WTC11 (cell line): ENCODE measurements at regions not wholly inside any gene's neighbourhood (a gene's known extent, or its start where the extent isn't known, plus 50 kb on each side); places are given as distances from the start of the nearest gene placed in this dataset.

Experiments
- ATAC-seq: fragments of 200-7000 bp; cut with Tn5 transposase; 2 replicates; pipeline ENCODE4 v1.10.0; 2021; ENCODE audit warnings: mild to moderate bottlenecking, moderate library complexity
- CTCF ChIA-PET: fragments of 300-600 bp; sonication (Branson Sonifier 250); formaldehyde crosslinking; loops from one replicate; lab custom pipeline; 2021; ENCODE audit warnings: antibody characterized with exemption; lab: Charles Lee
- POLR2A ChIA-PET: fragments of 350-600 bp; sonication (Branson Sonifier 250); formaldehyde crosslinking; loops from one replicate; lab custom pipeline; 2021; ENCODE audit warnings: antibody characterized with exemption; lab: Charles Lee
- DNase-seq: peaks from one replicate; pipeline ENCODE4 v3.0.0; 2021; ENCODE audit warnings: low spot score
- H3K27ac Mint-ChIP-seq: 2 replicates; pipeline ENCODE4 v1.8.0; 2021; ENCODE audit warnings: mixed read lengths
- H3K27me3 Mint-ChIP-seq: 2 replicates; pipeline ENCODE4 v1.8.0; 2021; ENCODE audit warnings: low read depth, mild to moderate bottlenecking, moderate library complexity, mixed read lengths
- H3K36me3 Mint-ChIP-seq: 2 replicates; pipeline ENCODE4 v1.8.0; 2021; ENCODE audit warnings: mixed read lengths
- H3K4me1 Mint-ChIP-seq: 2 replicates; pipeline ENCODE4 v1.8.0; 2022; ENCODE audit warnings: mixed read lengths
- H3K4me3 Mint-ChIP-seq: 2 replicates; pipeline ENCODE4 v1.8.0; 2021; ENCODE audit warnings: mild to moderate bottlenecking, moderate library complexity, mixed read lengths
- H3K9me3 Mint-ChIP-seq: 2 replicates; pipeline ENCODE4 v1.8.0; 2021; ENCODE audit warnings: mixed read lengths
- FOXP1 ChIP-seq: sonication (generic); formaldehyde crosslinking; IDR thresholded peaks from 2 replicates; pipeline ENCODE4 v1.8.0; 2022; ENCODE audit warnings: missing genetic modification reagents, mild to moderate bottlenecking, moderate library complexity, borderline replicate concordance
- KAT7 ChIP-seq: sonication (generic); formaldehyde crosslinking; IDR thresholded peaks from 2 replicates; pipeline ENCODE4 v1.8.1; 2023; ENCODE audit warnings: missing genetic modification reagents, mild to moderate bottlenecking, borderline replicate concordance
- MXD4 ChIP-seq: fragments of 250-450 bp; sonication (Bioruptor Pico); IDR thresholded peaks from 2 replicates; pipeline ENCODE4 v1.8.0; 2021; ENCODE audit warnings: mild to moderate bottlenecking, moderate library complexity, borderline replicate concordance
- MYBL2 ChIP-seq: sonication (generic); formaldehyde crosslinking; IDR thresholded peaks from 2 replicates; pipeline ENCODE4 v1.8.1; 2023; ENCODE audit warnings: mild to moderate bottlenecking, moderate library complexity, missing genetic modification reagents
- NFYB ChIP-seq: sonication (generic); formaldehyde crosslinking; conservative IDR thresholded peaks from 2 replicates; pipeline ENCODE4 v1.8.0; 2022; ENCODE audit warnings: low read depth, missing genetic modification reagents
- NR1H2 ChIP-seq: sonication (generic); formaldehyde crosslinking; IDR thresholded peaks from 2 replicates; pipeline ENCODE4 v1.9.0; 2021; ENCODE audit warnings: mild to moderate bottlenecking, moderate library complexity, missing genetic modification reagents
- RELA ChIP-seq: sonication (generic); formaldehyde crosslinking; IDR thresholded peaks from 2 replicates; pipeline ENCODE4 v1.8.1; 2022; ENCODE audit warnings: missing genetic modification reagents, mild to moderate bottlenecking, borderline replicate concordance
- TCF7 ChIP-seq: sonication (generic); formaldehyde crosslinking; IDR thresholded peaks from 2 replicates; pipeline ENCODE4 v1.8.0; 2022; ENCODE audit warnings: mild to moderate bottlenecking, low read depth, missing genetic modification reagents, moderate library complexity
- ZNF423 ChIP-seq: fragments of 250-450 bp; sonication (Bioruptor Pico); IDR thresholded peaks from 2 replicates; pipeline ENCODE4 v2.1.2; 2022; ENCODE audit warnings: mild to moderate bottlenecking, moderate library complexity
- TF ChIP-seq, protein P1 (sequence below): fragments of 250-450 bp; sonication (Bioruptor Pico); IDR thresholded peaks from 2 replicates; pipeline ENCODE4 v1.9.0; 2021; ENCODE audit warnings: mild to moderate bottlenecking
- TF ChIP-seq, protein P2 (sequence below): sonication (generic); formaldehyde crosslinking; IDR thresholded peaks from 2 replicates; pipeline ENCODE4 v1.8.0; 2022; ENCODE audit warnings: mild to moderate bottlenecking, missing genetic modification reagents
- TF ChIP-seq, protein P3 (sequence below): fragments of 250-450 bp; sonication (Bioruptor Pico); conservative IDR thresholded peaks from 2 replicates; pipeline ENCODE4 v1.9.0; 2021; ENCODE audit warnings: mild to moderate bottlenecking
- TF ChIP-seq, protein P4 (sequence below): sonication (generic); formaldehyde crosslinking; IDR thresholded peaks from 2 replicates; pipeline ENCODE4 v1.8.1; 2023; ENCODE audit warnings: mild to moderate bottlenecking, missing genetic modification reagents, moderate library complexity
- TF ChIP-seq, protein P5 (sequence below): fragments of 200-600 bp; IDR thresholded peaks from 2 replicates; pipeline ENCODE4 v1.8.0; 2022; ENCODE audit warnings: antibody characterized with exemption
- TF ChIP-seq, protein P6 (sequence below): fragments of 250-450 bp; sonication (Bioruptor Pico); IDR thresholded peaks from 2 replicates; pipeline ENCODE4 v1.9.0; 2021; ENCODE audit warnings: mild to moderate bottlenecking
- TF ChIP-seq, protein P7 (sequence below): sonication (generic); formaldehyde crosslinking; IDR thresholded peaks from 2 replicates; pipeline ENCODE4 v1.8.1; 2023; ENCODE audit warnings: mild to moderate bottlenecking, missing genetic modification reagents
- TF ChIP-seq, protein P8 (sequence below): sonication (generic); formaldehyde crosslinking; IDR thresholded peaks from 2 replicates; pipeline ENCODE4 v1.8.1; 2023; ENCODE audit warnings: mild to moderate bottlenecking, moderate library complexity, missing genetic modification reagents
- TF ChIP-seq, protein P9 (sequence below): sonication (generic); formaldehyde crosslinking; conservative IDR thresholded peaks from 2 replicates; pipeline ENCODE4 v1.8.1; 2022; ENCODE audit warnings: mild to moderate bottlenecking, missing genetic modification reagents

DNA sequence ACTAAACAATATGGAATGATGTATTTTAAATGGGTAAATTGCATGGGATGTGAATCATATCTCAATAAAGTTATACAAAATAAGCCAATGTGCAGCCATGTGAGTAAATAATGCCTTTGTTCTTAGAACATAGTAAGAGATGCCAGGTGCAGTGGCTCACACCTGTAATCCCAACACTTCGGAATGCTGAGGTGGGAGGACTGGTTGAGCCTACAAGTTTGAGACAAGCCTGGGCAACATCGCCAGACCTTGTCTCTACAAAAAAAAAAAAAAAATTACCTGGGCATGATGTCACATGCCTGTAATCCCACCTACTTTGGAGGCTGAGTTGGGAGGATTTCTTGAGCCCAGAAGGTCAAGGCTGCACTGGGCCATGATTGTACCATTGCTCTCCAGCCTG, 230.7 kb downstream of the RFC3 start (continued):
- TF ChIP-seq, protein P1, sequence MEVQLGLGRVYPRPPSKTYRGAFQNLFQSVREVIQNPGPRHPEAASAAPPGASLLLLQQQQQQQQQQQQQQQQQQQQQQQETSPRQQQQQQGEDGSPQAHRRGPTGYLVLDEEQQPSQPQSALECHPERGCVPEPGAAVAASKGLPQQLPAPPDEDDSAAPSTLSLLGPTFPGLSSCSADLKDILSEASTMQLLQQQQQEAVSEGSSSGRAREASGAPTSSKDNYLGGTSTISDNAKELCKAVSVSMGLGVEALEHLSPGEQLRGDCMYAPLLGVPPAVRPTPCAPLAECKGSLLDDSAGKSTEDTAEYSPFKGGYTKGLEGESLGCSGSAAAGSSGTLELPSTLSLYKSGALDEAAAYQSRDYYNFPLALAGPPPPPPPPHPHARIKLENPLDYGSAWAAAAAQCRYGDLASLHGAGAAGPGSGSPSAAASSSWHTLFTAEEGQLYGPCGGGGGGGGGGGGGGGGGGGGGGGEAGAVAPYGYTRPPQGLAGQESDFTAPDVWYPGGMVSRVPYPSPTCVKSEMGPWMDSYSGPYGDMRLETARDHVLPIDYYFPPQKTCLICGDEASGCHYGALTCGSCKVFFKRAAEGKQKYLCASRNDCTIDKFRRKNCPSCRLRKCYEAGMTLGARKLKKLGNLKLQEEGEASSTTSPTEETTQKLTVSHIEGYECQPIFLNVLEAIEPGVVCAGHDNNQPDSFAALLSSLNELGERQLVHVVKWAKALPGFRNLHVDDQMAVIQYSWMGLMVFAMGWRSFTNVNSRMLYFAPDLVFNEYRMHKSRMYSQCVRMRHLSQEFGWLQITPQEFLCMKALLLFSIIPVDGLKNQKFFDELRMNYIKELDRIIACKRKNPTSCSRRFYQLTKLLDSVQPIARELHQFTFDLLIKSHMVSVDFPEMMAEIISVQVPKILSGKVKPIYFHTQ, result no peak

DNA sequence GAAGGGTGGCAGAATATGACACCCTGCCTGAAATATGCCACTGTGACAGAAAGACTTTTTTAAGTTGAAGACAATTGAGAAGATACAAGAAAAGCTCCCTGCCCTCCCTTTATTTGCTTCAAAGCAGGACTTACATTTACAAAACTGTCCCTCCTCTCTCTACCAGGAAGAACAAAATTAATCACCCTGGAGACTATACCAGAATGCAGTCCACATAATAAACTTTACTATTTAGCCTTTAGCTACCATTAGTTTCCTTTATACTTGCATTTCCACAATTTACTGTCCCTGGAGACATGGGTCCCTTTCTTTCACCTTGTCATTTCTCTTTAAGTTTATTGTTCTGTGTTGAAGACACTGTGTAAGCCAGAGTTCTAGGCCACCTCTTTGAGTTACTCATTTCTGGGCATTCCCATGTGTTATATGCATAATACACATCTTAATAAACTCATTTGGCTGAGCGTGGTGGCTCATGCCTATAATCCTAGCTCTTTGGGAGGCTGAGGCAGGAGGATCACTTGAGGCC, 238.8 kb downstream of the RFC3 start:
- H3K27me3 Mint-ChIP-seq, result no peaks in the 10 kb centered on the region
- POLR2A ChIA-PET, result no interaction called here
- H3K27ac Mint-ChIP-seq, result no peak overlapping the region
- TF ChIP-seq TCF7 (CRISPR knock-in tag), result no peak
- DNase-seq, result no peak
- ATAC-seq, result no peak
- CTCF ChIA-PET, result interaction anchor here (1.9 kb wide), 1 partner anchor 20 kb away, joined by 6 read pairs; no protein-coding TSS in a partner anchor
- H3K9me3 Mint-ChIP-seq, result peaks cover 28% of the 10 kb centered on the region
- peaks cover 8% of the 10 kb centered on the region; the same call in 1 of the 2 replicates for H3K4me1 Mint-ChIP-seq
- peaks cover 4% of the 10 kb centered on the region for H3K36me3 Mint-ChIP-seq
- no peak overlapping the region for H3K4me3 Mint-ChIP-seq

DNA sequence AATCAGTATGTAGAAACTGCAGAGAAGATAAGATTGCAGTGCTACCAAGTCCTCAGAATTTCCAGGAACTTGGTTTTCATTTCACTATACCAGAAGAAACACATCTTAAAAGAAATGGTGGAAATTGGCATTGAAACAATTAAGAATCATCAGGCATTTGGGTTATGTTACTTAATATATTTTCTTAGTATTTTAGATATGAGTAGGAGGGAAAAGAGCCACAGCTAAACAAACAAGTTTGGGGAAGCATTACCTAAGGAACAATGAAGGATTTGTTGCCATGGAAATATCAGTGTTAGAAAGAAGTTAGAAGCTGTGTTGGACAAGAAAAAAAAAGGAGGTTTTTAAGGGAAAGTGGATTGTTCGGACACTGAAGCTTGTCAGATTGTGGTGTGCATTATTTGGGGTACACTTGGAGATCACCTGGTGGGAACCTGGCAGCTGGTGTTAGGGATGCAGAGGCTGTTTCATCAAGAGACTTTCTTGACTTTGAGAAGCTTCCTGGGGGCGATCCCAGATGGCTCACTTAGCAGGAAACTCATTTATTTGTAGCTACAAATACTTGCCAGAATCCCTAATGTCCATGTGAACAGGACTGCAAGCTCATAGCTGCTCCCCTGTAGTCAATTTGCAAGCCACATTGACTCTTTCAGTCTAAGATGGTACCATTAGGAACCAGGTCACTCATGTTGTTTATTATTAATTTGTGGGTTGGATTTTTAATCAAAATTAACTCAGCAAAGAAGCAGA, 246.7 kb downstream of the RFC3 start:
- TF ChIP-seq, protein P2, sequence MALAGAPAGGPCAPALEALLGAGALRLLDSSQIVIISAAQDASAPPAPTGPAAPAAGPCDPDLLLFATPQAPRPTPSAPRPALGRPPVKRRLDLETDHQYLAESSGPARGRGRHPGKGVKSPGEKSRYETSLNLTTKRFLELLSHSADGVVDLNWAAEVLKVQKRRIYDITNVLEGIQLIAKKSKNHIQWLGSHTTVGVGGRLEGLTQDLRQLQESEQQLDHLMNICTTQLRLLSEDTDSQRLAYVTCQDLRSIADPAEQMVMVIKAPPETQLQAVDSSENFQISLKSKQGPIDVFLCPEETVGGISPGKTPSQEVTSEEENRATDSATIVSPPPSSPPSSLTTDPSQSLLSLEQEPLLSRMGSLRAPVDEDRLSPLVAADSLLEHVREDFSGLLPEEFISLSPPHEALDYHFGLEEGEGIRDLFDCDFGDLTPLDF (CRISPR knock-in tag), result no peak
- TF ChIP-seq RELA (no peak), KAT7 (CRISPR knock-in tag) (no peak), MXD4 (CRISPR knock-in tag) (no peak), ZNF423 (no peak), NFYB (CRISPR knock-in tag) (no peak), MYBL2 (CRISPR knock-in tag) (no peak), FOXP1 (CRISPR knock-in tag) (no peak), NR1H2 (CRISPR knock-in tag) (no peak)
- TF ChIP-seq, protein P3, sequence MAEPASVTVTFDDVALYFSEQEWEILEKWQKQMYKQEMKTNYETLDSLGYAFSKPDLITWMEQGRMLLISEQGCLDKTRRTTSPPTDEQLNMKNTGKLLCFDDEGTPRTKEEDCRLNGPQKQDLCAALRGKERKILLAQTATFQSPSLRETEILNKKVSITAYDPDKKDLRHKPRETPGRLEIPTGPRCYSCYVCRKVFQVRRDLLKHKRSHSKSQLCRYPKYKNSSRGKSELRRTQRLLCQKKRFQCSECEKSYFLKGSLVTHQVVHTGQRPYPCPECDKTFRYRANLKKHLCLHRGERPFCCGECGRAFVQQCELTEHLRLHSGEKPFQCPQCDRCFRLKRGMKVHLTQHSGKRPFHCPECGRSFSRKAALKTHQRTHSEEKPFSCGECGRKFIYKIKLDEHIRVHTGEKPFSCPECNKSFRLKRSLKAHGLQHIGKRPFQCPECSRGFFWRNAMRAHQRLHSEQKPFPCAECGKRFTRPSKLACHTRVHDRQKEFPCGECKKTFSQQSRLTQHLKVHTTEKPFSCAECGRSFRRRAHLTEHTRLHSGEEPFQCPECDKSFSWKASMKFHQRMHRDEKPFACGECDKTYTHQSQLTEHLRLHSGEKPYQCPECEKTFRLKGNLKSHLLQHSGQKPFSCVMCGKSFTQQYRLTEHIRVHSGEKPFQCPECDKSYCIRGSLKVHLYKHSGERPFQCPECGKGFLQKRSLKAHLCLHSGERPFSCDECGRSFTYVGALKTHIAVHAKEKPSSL (CRISPR knock-in tag), result no peak
- TF ChIP-seq, protein P4, sequence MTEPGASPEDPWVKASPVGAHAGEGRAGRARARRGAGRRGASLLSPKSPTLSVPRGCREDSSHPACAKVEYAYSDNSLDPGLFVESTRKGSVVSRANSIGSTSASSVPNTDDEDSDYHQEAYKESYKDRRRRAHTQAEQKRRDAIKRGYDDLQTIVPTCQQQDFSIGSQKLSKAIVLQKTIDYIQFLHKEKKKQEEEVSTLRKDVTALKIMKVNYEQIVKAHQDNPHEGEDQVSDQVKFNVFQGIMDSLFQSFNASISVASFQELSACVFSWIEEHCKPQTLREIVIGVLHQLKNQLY (CRISPR knock-in tag), result no peak
- TF ChIP-seq, protein P5, sequence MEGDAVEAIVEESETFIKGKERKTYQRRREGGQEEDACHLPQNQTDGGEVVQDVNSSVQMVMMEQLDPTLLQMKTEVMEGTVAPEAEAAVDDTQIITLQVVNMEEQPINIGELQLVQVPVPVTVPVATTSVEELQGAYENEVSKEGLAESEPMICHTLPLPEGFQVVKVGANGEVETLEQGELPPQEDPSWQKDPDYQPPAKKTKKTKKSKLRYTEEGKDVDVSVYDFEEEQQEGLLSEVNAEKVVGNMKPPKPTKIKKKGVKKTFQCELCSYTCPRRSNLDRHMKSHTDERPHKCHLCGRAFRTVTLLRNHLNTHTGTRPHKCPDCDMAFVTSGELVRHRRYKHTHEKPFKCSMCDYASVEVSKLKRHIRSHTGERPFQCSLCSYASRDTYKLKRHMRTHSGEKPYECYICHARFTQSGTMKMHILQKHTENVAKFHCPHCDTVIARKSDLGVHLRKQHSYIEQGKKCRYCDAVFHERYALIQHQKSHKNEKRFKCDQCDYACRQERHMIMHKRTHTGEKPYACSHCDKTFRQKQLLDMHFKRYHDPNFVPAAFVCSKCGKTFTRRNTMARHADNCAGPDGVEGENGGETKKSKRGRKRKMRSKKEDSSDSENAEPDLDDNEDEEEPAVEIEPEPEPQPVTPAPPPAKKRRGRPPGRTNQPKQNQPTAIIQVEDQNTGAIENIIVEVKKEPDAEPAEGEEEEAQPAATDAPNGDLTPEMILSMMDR, result no peak
- TF ChIP-seq, protein P6, sequence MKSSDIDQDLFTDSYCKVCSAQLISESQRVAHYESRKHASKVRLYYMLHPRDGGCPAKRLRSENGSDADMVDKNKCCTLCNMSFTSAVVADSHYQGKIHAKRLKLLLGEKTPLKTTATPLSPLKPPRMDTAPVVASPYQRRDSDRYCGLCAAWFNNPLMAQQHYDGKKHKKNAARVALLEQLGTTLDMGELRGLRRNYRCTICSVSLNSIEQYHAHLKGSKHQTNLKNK, result no peak
- TF ChIP-seq, protein P7, sequence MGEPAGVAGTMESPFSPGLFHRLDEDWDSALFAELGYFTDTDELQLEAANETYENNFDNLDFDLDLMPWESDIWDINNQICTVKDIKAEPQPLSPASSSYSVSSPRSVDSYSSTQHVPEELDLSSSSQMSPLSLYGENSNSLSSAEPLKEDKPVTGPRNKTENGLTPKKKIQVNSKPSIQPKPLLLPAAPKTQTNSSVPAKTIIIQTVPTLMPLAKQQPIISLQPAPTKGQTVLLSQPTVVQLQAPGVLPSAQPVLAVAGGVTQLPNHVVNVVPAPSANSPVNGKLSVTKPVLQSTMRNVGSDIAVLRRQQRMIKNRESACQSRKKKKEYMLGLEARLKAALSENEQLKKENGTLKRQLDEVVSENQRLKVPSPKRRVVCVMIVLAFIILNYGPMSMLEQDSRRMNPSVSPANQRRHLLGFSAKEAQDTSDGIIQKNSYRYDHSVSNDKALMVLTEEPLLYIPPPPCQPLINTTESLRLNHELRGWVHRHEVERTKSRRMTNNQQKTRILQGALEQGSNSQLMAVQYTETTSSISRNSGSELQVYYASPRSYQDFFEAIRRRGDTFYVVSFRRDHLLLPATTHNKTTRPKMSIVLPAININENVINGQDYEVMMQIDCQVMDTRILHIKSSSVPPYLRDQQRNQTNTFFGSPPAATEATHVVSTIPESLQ (CRISPR knock-in tag), result no peak
- TF ChIP-seq, protein P8, sequence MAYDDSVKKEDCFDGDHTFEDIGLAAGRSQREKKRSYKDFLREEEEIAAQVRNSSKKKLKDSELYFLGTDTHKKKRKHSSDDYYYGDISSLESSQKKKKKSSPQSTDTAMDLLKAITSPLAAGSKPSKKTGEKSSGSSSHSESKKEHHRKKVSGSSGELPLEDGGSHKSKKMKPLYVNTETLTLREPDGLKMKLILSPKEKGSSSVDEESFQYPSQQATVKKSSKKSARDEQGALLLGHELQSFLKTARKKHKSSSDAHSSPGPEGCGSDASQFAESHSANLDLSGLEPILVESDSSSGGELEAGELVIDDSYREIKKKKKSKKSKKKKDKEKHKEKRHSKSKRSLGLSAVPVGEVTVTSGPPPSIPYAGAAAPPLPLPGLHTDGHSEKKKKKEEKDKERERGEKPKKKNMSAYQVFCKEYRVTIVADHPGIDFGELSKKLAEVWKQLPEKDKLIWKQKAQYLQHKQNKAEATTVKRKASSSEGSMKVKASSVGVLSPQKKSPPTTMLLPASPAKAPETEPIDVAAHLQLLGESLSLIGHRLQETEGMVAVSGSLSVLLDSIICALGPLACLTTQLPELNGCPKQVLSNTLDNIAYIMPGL (CRISPR knock-in tag), result no peak
- TF ChIP-seq, protein P9, sequence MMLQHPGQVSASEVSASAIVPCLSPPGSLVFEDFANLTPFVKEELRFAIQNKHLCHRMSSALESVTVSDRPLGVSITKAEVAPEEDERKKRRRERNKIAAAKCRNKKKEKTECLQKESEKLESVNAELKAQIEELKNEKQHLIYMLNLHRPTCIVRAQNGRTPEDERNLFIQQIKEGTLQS (CRISPR knock-in tag), result no peak
- POLR2A ChIA-PET, result no interaction called here
- H3K4me1 Mint-ChIP-seq, result peaks cover 3% of the 10 kb centered on the region; the same call in 1 of the 2 replicates
- ATAC-seq (no peak), DNase-seq (no peak)
- no peaks in the 10 kb centered on the region for H3K36me3 Mint-ChIP-seq
- H3K27me3 Mint-ChIP-seq, result no peaks in the 10 kb centered on the region
- no peak overlapping the region for H3K4me3 Mint-ChIP-seq
- CTCF ChIA-PET, result no interaction called here
- H3K9me3 Mint-ChIP-seq, result peaks cover under 1% of the 10 kb centered on the region; the same call in 1 of the 2 replicates
- H3K27ac Mint-ChIP-seq, result no peak overlapping the region
